H1 (cell line): ENCODE measurements at regions not wholly inside any gene's neighbourhood (a gene's known extent, or its start where the extent isn't known, plus 50 kb on each side); places are given as distances from the start of the nearest gene placed in this dataset.

ENCODE experiments used
- CTCF ChIA-PET: fragments of 300-600 bp; sonication (Branson Sonifier 250); formaldehyde crosslinking; loops from one replicate; lab custom pipeline; 2021; ENCODE audit not compliant: partially characterized antibody; lab: Charles Lee
- POLR2A ChIA-PET: fragments of 300-600 bp; sonication (Branson Sonifier 250); formaldehyde crosslinking; loops from one replicate; lab custom pipeline; 2021; ENCODE audit warnings: inconsistent platforms; ENCODE audit not compliant: partially characterized antibody; lab: Charles Lee
- DNase-seq, 2 experiments: peaks; one replicate each; pipeline versions ENCODE4 v3.0.0 to v3.0.0-alpha.2; 2010 to 2022; ENCODE audit warnings: low spot score in 2 of 2, low read depth in 1 of 2, mixed read lengths in 1 of 2
- FAIRE-seq: peaks from 2 replicates; lab custom pipeline; 2011; peaks lifted over from hg19 to GRCh38; lab: Jason Lieb, UNC
- H2AFZ ChIP-seq: 2 replicates; pipeline ENCODE4 v1.8.1; 2012; ENCODE audit warnings: low read length, inconsistent platforms
- H2AK5ac ChIP-seq: 2 replicates; pipeline ENCODE4 v1.6.1; 2013; ENCODE audit warnings: low read depth, low read length
- H2BK120ac ChIP-seq: replicated peaks from 2 replicates; pipeline ENCODE3; 2013; ENCODE audit warnings: low read depth, low read length, inconsistent platforms
- H2BK12ac ChIP-seq: 2 replicates; pipeline ENCODE4 v1.6.1; 2013; ENCODE audit warnings: low read depth, low read length
- H2BK15ac ChIP-seq: 2 replicates; pipeline ENCODE4 v1.6.1; 2013; ENCODE audit warnings: low read length
- H2BK20ac ChIP-seq: 2 replicates; pipeline ENCODE4 v1.6.1; 2013; ENCODE audit warnings: low read length
- H2BK5ac ChIP-seq: 2 replicates; pipeline ENCODE4 v1.6.1; 2013; ENCODE audit warnings: low read depth, low read length
- H3K14ac ChIP-seq: 2 replicates; pipeline ENCODE4 v1.6.1; 2013; ENCODE audit warnings: inconsistent platforms; ENCODE audit not compliant: insufficient read length
- H3K18ac ChIP-seq: 2 replicates; pipeline ENCODE4 v1.6.1; 2013; ENCODE audit warnings: low read length; ENCODE audit errors: extremely low read depth
- H3K23ac ChIP-seq: 2 replicates; pipeline ENCODE4 v1.6.1; 2013; ENCODE audit warnings: inconsistent platforms; ENCODE audit not compliant: insufficient read length
- H3K23me2 ChIP-seq: 2 replicates; pipeline ENCODE4 v1.6.1; 2013; ENCODE audit warnings: low read depth, low read length
- H3K27ac ChIP-seq: 2 replicates; pipeline ENCODE4 v1.6.1; 2011; ENCODE audit warnings: low read depth, low read length, inconsistent platforms
- H3K27me3 ChIP-seq, 4 experiments: replicated peaks in 1 of 4; 1 replicate in 1 of 4; 2 replicates in 3 of 4; pipeline versions ENCODE4 v1.6.1 to v1.8.1; 2011 to 2013; ENCODE audit warnings: low read length in 3 of 4, mild to moderate bottlenecking in 3 of 4, inconsistent platforms in 2 of 4, mixed read lengths in 2 of 4, moderate library complexity in 1 of 4; ENCODE audit not compliant: control insufficient read depth in 3 of 4, insufficient read depth in 3 of 4; ENCODE audit errors: extremely low read depth in 1 of 4
- H3K36me3 ChIP-seq, 4 experiments: 2 replicates each; pipeline versions ENCODE4 v1.6.1 to v1.8.1; 2011 to 2013; ENCODE audit warnings: mild to moderate bottlenecking in 4 of 4, low read length in 3 of 4, moderate library complexity in 2 of 4, control low read depth in 1 of 4, inconsistent platforms in 1 of 4; ENCODE audit not compliant: insufficient read depth in 4 of 4, control insufficient read depth in 2 of 4
- H3K4ac ChIP-seq: replicated peaks from 2 replicates; pipeline ENCODE3; 2013; ENCODE audit warnings: low read length, low read depth, mixed read lengths, inconsistent platforms; ENCODE audit not compliant: insufficient read length
- H3K4me1 ChIP-seq, 4 experiments: replicated peaks in 1 of 4; 1 replicate in 1 of 4; 2 replicates in 3 of 4; pipeline versions ENCODE4 v1.6.1 to v1.8.1; 2011 to 2013; ENCODE audit warnings: low read length in 3 of 4, inconsistent platforms in 2 of 4, mixed read lengths in 1 of 4; ENCODE audit not compliant: insufficient read depth in 4 of 4, control insufficient read depth in 3 of 4
- H3K4me2 ChIP-seq, 2 experiments: 2 replicates each; pipeline versions ENCODE4 v1.6.1 to v1.8.1; 2011 to 2013; ENCODE audit warnings: low read depth in 2 of 2, low read length in 2 of 2, control low read depth in 1 of 2, inconsistent platforms in 1 of 2, mild to moderate bottlenecking in 1 of 2; ENCODE audit not compliant: insufficient read depth in 1 of 2
- H3K4me3 ChIP-seq, 4 experiments: fragments of 200-600, 300-600 bp in 1 of 4; sonication (generic), shearing (Covaris generic), sonication (Bioruptor Twin) in 1 of 4; 2 replicates each; pipeline versions ENCODE4 v1.5.1 to v1.8.1; 2011 to 2016; ENCODE audit warnings: low read length in 4 of 4, low read depth in 3 of 4, control low read depth in 2 of 4, inconsistent platforms in 2 of 4, mild to moderate bottlenecking in 2 of 4, mixed read lengths in 1 of 4, moderate library complexity in 1 of 4; ENCODE audit not compliant: insufficient read depth in 2 of 4; ENCODE audit errors: extremely low read depth in 1 of 4
- H3K56ac ChIP-seq: replicated peaks from 2 replicates; pipeline ENCODE3; 2013; ENCODE audit warnings: low read depth, mild to moderate bottlenecking, mixed read lengths, low read length, inconsistent platforms; ENCODE audit not compliant: insufficient read length
- H3K79me1 ChIP-seq: 2 replicates; pipeline ENCODE4 v1.6.1; 2013; ENCODE audit warnings: low read depth, low read length, control low read depth
- H3K79me2 ChIP-seq, 2 experiments: 2 replicates each; pipeline versions ENCODE4 v1.6.1 to v1.8.1; 2012 to 2013; ENCODE audit warnings: low read length in 2 of 2, mild to moderate bottlenecking in 2 of 2, inconsistent platforms in 1 of 2; ENCODE audit not compliant: insufficient read depth in 2 of 2, control insufficient read depth in 1 of 2
- H3K9ac ChIP-seq, 4 experiments: replicated peaks in 1 of 4; 1 replicate in 1 of 4; 2 replicates in 3 of 4; pipeline versions ENCODE4 v1.6.1 to v1.8.1; 2011 to 2013; ENCODE audit warnings: low read depth in 3 of 4, low read length in 3 of 4, control low read depth in 2 of 4, mild to moderate bottlenecking in 2 of 4, moderate library complexity in 2 of 4, inconsistent platforms in 1 of 4; ENCODE audit errors: extremely low read depth in 1 of 4
- H3K9me3 ChIP-seq, 2 experiments: 2 replicates each; pipeline versions ENCODE4 v1.6.1 to v1.8.1; 2012 to 2013; ENCODE audit warnings: mild to moderate bottlenecking in 2 of 2, moderate library complexity in 2 of 2, control low read depth in 1 of 2, inconsistent platforms in 1 of 2, low read depth in 1 of 2, low read length in 1 of 2, mixed read lengths in 1 of 2; ENCODE audit not compliant: insufficient read depth in 2 of 2
- H4K20me1 ChIP-seq, 2 experiments: replicated peaks in 1 of 2; 2 replicates each; pipeline versions ENCODE3 to v1.8.1; 2011 to 2013; ENCODE audit warnings: inconsistent platforms in 2 of 2, low read length in 2 of 2, mild to moderate bottlenecking in 1 of 2; ENCODE audit not compliant: insufficient read depth in 2 of 2, control insufficient read depth in 1 of 2
- H4K5ac ChIP-seq: 2 replicates; pipeline ENCODE4 v1.6.1; 2013; ENCODE audit warnings: low read length, low read depth, mixed read lengths, inconsistent platforms; ENCODE audit not compliant: insufficient read length
- H4K8ac ChIP-seq: 2 replicates; pipeline ENCODE4 v1.8.0; 2013; ENCODE audit warnings: mild to moderate bottlenecking, moderate library complexity, low read length, inconsistent platforms; ENCODE audit not compliant: insufficient read depth; ENCODE audit errors: extremely low read depth
- H4K91ac ChIP-seq: replicated peaks from 2 replicates; pipeline ENCODE3; 2013; ENCODE audit warnings: low read length, mixed read lengths, inconsistent platforms; ENCODE audit not compliant: insufficient read length
- PHF8 ChIP-seq: fragments of 200-600 bp; sonication (generic); conservative IDR thresholded peaks from 2 replicates; pipeline ENCODE4 v1.7.1; 2012; ENCODE audit warnings: low read depth, mild to moderate bottlenecking, inconsistent platforms, low read length, moderate library complexity
- WGBS, 2 experiments: shearing (Covaris generic) in 1 of 2; methylation state at CpG; one replicate each; pipeline versions ENCODE4 v1.1.6 to v1.1.7; 2013 to 2015; ENCODE audit warnings: low lambda C conversion rate in 2 of 2, mixed read lengths in 2 of 2, inconsistent platforms in 1 of 2, low coverage in 1 of 2, missing lambda C conversion rate in 1 of 2; ENCODE audit not compliant: insufficient replicate concordance in 2 of 2, insufficient coverage in 1 of 2, insufficient read length in 1 of 2; ENCODE audit errors: extremely low coverage in 1 of 2, missing lambda C conversion rate in 1 of 2; 5-methylcytosine and 5-hydroxymethylcytosine counted together

DNA sequence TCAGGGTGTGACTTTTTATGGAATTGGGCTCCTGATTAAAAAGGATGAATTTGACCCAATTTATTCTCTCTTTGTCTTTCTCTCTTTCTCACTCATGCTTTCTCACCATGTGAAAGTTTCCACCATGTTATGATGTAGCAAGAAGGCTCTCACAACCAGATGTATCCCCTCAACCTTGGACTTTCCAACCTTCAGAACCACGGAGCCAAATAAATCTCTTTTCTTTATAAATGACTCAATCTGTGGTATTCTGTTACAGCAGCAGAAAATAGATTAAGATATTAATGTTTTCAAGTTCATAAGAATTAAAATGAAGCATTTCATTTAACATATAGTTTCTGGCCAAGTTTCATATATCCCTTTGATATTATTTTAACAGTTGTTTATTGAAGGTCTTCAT lies 698.5 kb downstream of the TRAM1L1 start:
- Histone ChIP-seq H2AFZ (no peak overlapping the region), H3K9ac (no peak overlapping the region), H3K4ac (no peak overlapping the region), H3K23me2 (no peaks in the 10 kb centered on the region), H4K20me1 (no peaks in the 10 kb centered on the region), H3K4me3 (no peak overlapping the region), H2BK12ac (no peak overlapping the region), H2AK5ac (no peak overlapping the region), H2BK20ac (no peak overlapping the region), H2BK120ac (no peak overlapping the region), H3K4me1 (no peaks in the 10 kb centered on the region), H3K4me2 (no peak overlapping the region), H3K27me3 (no peaks in the 10 kb centered on the region), H2BK15ac (no peak overlapping the region), H3K79me2 (no peaks in the 10 kb centered on the region), H3K9me3 (no peaks in the 10 kb centered on the region), H2BK5ac (no peak overlapping the region), H4K91ac (no peak overlapping the region), H4K8ac (no peak overlapping the region), H4K5ac (no peak overlapping the region), H3K56ac (no peak overlapping the region), H3K23ac (no peak overlapping the region), H3K36me3 (no peaks in the 10 kb centered on the region), H3K18ac (no peak overlapping the region), H3K79me1 (no peaks in the 10 kb centered on the region), H3K14ac (no peak overlapping the region), H3K27ac (no peak overlapping the region)
- no peak for DNase-seq
- FAIRE-seq: no peak
- ChIA-PET POLR2A (no interaction called here), CTCF (no interaction called here)
- 92% methylated on average over 1 of the region's 1 CpG; no CpG with 5 or more reads in 1 of the 2 experiments for WGBS, 2 experiments
- TF ChIP-seq PHF8: no peak
